Lung (tissue), 11 donors: ENCODE measurements at regions not wholly inside any gene's neighbourhood (a gene's known extent, or its start where the extent isn't known, plus 50 kb on each side); places are given as distances from the start of the nearest gene placed in this dataset.

Experiments
- ATAC-seq: fragments of 200-7000 bp; cut with Tn5 transposase; one replicate; pipeline ENCODE4 v1.9.1; 2020; ENCODE audit warnings: moderate number of reproducible peaks; ENCODE audit not compliant: insufficient read depth, low FRiP score
- DNase-seq, 3 donors: peaks; one replicate each; pipeline ENCODE4 v3.0.0-alpha.2; 2013 to 2017
- H3K27ac ChIP-seq, 2 donors: one replicate each; pipeline ENCODE4 v1.5.1; 2013; ENCODE audit warnings: mild to moderate bottlenecking in 2 of 2, moderate library complexity in 2 of 2, control low read depth in 1 of 2, inconsistent platforms in 1 of 2, low read depth in 1 of 2, low read length in 1 of 2
- H3K27me3 ChIP-seq, 3 donors: one replicate each; pipeline ENCODE4 v1.5.1; 2013; ENCODE audit warnings: low read length in 2 of 3; ENCODE audit not compliant: control insufficient read depth in 3 of 3, insufficient read depth in 3 of 3
- H3K36me3 ChIP-seq, 4 donors: one replicate each; pipeline ENCODE4 v1.5.1; 2013; ENCODE audit warnings: low read length in 4 of 4, mild to moderate bottlenecking in 1 of 4, moderate library complexity in 1 of 4; ENCODE audit not compliant: control insufficient read depth in 4 of 4, insufficient read depth in 4 of 4
- H3K4me1 ChIP-seq, 5 donors: one replicate each; pipeline ENCODE4 v1.5.1; 2013; ENCODE audit warnings: low read length in 5 of 5, mild to moderate bottlenecking in 2 of 5, moderate library complexity in 1 of 5; ENCODE audit not compliant: control insufficient read depth in 5 of 5, insufficient read depth in 5 of 5
- H3K4me3 ChIP-seq: one replicate; pipeline ENCODE4 v1.5.1; 2013; ENCODE audit warnings: mild to moderate bottlenecking, control low read depth, moderate library complexity
- H3K9ac ChIP-seq, 2 donors: one replicate each; pipeline ENCODE4 v1.5.1; 2013; ENCODE audit warnings: low read length in 2 of 2, control low read depth in 1 of 2; ENCODE audit not compliant: insufficient read depth in 1 of 2
- H3K9me3 ChIP-seq, 4 donors: one replicate each; pipeline ENCODE4 v1.5.1; 2013; ENCODE audit warnings: low read length in 3 of 4, mild to moderate bottlenecking in 1 of 4, moderate library complexity in 1 of 4; ENCODE audit not compliant: control insufficient read depth in 4 of 4, insufficient read depth in 3 of 4
- WGBS, 2 donors: extraction: QIAGEN DNeasy Blood & Tissue Kit; methylation state at CpG; one replicate each; pipeline ENCODE4 v1.1.7; 2013; 5-methylcytosine and 5-hydroxymethylcytosine counted together
- TF ChIP-seq, protein P1 (sequence below): IDR thresholded peaks from 2 replicates; pipeline ENCODE4 v1.5.1; 2012; ENCODE audit warnings: mild to moderate bottlenecking; ENCODE audit errors: control extremely low read depth, extremely low read depth
- donor health status: control.
- donor health status: control.
- donor health status: Bipolar disorder and iron deficiency.
- donor health status: healthy.
- donor health status: DM: yes; HTN: yes; CAD: no.

DNA sequence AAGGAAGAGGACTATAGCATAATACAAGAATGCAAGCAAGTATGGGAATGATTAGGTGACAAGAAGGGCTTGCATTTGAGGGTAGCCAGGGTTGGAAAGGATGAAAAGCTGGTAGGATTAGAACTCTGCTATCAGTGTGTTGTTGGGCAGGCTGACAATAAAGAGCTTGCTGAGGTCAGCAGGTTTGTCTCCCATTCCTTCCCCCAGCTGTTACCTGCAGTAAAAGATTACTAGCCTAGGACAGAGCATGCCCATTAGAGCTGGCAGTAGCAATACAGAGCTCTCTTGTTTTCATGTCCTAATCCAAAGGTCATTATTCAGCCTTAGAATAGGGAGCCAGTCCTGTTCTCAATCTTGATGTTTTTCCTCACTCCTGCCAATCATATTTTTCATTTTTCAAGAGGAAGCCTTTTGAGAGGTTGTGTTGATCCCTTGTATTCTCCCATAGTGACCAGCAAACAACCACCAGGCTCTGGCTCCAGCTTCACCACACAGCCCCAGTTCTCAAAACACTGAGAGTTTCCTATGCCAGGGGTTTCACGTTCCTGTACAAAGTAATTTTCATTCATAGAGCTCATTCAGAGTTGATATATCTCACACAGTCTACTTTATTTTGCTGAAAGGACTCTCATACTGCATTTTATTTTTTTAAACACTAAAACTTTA lies 71.7 kb downstream of the OR2K2 start:
- Histone ChIP-seq H3K27me3 (no peaks in the 10 kb centered on the region), H3K9ac (no peak overlapping the region), H3K4me1 (no peaks in the 10 kb centered on the region), H3K4me3 (no peak overlapping the region), H3K36me3 (no peaks in the 10 kb centered on the region), H3K9me3 (no peaks in the 10 kb centered on the region), H3K27ac (no peak overlapping the region)
- no peak for ATAC-seq
- peak in 2 of 3 donors; percentile 39 to 49 for DNase-seq
- TF ChIP-seq, protein P1, sequence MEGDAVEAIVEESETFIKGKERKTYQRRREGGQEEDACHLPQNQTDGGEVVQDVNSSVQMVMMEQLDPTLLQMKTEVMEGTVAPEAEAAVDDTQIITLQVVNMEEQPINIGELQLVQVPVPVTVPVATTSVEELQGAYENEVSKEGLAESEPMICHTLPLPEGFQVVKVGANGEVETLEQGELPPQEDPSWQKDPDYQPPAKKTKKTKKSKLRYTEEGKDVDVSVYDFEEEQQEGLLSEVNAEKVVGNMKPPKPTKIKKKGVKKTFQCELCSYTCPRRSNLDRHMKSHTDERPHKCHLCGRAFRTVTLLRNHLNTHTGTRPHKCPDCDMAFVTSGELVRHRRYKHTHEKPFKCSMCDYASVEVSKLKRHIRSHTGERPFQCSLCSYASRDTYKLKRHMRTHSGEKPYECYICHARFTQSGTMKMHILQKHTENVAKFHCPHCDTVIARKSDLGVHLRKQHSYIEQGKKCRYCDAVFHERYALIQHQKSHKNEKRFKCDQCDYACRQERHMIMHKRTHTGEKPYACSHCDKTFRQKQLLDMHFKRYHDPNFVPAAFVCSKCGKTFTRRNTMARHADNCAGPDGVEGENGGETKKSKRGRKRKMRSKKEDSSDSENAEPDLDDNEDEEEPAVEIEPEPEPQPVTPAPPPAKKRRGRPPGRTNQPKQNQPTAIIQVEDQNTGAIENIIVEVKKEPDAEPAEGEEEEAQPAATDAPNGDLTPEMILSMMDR: no peak
- WGBS, 2 donors: 34 to 82% methylated on average over 1 of the region's 1 CpG

- no peak overlapping the region for H3K27ac ChIP-seq
- ATAC-seq: no peak
Measured at GRCh38 chr9:111253742-111254437, 76.1 kb downstream of the OR2K2 start.

GRCh38 chr9:111250875-111251842 lies 78.9 kb downstream of the OR2K2 start:
- 76 to 83% methylated on average over 8 of the region's 8 CpGs for WGBS, 2 donors

More at GRCh38 chr9:111253742-111254437, 76.1 kb downstream of the OR2K2 start:
- Histone ChIP-seq H3K9me3 (no peaks in the 10 kb centered on the region), H3K4me1 (no peaks in the 10 kb centered on the region), H3K36me3 (no peaks in the 10 kb centered on the region), H3K9ac (no peak overlapping the region), H3K27me3 (no peaks in the 10 kb centered on the region), H3K4me3 (no peak overlapping the region)
- 73 to 76% methylated on average over 4 of the region's 4 CpGs for WGBS, 2 donors
- DNase-seq: no peak
- TF ChIP-seq, protein P1: no peak

More at GRCh38 chr9:111250875-111251842, 78.9 kb downstream of the OR2K2 start:
- Histone ChIP-seq H3K4me1 (no peaks in the 10 kb centered on the region), H3K4me3 (no peak overlapping the region), H3K36me3 (no peaks in the 10 kb centered on the region), H3K27ac (no peak overlapping the region), H3K9me3 (no peaks in the 10 kb centered on the region), H3K27me3 (no peaks in the 10 kb centered on the region), H3K9ac (no peak overlapping the region)
- DNase-seq: no peak
- ATAC-seq: no peak
- TF ChIP-seq, protein P1: no peak
